Stimulated activated CD8-positive, alpha-beta memory T cell treated with anti-CD3 and anti-CD28 coated beads, Interleukin-15, amount 100 ng/mL, for 48 hours (primary cell): ENCODE measurements at regions not wholly inside any gene's neighbourhood (a gene's known extent, or its start where the extent isn't known, plus 50 kb on each side); places are given as distances from the start of the nearest gene placed in this dataset.
"Not testable (repeated sequence)": the region's sequence is repeated elsewhere in the genome, so short reads cannot be mapped to it uniquely, and the experiment has no call there.

Source experiments
- DNase-seq, 2 donors: peaks; one replicate each; pipeline ENCODE4 v3.0.0-alpha.2; 2020; ENCODE audit warnings: low read depth in 2 of 2

GRCh38 chr15:77839970-77840905, 207.5 kb upstream of the LINGO1 start:
- no peak for DNase-seq

DNA sequence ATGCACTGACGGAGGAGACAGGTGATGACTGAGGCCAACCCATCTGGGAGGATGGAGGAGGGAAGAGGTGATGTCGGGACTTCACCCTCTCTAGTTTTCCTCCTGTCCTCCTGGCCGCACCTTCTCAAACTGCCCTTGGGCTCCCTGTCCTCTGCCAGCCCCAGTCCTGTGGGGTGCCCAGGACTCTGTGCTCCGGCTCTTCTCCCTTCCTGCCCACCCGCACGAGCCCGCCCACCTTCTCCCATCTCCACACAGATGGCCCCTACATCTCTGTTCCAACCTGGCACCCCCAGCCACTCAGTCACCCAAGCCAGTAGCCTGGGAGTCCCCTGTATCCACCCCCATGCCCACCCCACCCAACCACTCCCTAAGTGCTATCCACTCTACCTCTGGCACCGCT, 206.7 kb upstream of the LINGO1 start:
- DNase-seq = no peak

DNA sequence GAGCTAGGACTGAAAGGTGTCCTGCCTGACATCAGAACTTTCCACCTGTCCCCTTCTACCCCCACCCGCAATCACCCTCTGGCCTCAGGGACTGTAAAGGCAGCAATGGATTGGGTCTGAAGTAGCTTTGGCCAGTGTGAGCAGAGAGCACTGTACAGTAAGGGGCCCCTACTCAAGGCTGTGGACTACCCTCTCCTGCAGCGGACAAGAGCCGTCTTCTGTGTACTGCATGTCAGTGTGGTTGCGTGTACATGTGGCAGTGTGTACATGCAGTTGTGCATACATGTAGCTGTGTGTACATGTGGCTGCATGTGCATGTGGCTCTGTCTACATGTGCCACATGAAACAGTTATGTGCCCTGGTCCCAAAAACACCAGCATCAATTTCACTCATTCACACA, 205.9 kb upstream of the LINGO1 start:
- no peak for DNase-seq

DNA sequence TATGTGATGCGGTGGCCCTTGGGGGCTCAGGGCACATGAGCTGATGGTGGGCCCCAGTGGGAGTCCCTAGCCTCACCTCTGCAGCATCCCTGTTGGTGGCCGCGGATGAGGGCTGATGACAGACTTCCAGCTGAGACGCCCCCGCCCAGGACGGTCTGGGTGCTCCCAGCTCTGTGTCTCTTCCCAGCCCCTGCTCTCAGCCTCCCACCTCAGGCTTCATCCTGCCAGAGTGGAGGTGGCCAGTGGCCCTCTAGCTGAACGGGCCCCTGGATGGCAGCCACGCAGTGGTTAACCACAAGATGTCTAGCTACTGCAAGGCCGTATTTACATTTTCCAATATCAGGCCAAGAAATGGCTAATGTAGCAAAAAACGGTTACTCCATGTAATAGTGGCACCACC, 205.3 kb upstream of the LINGO1 start:
- no peak for DNase-seq

DNA sequence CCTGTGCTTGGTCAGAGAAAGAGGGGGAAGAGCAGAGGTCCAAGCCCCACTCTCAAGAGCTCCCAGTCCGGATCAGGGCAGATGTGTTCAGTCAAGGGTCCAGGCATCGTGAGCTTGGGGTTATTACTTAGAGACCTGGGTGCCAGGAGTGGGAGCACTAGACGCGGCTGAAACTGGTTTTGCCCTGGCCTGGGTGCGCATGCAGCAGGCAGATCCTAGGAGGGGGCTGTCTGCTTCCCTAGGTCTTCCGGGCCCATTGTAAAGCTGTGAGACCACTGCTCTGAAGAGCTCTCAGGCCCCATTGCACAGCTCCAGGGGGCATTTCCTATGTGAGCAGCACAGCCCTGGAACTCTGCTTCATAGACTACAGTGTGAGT, 204.9 kb upstream of the LINGO1 start:
- DNase-seq = no peak

- DNase-seq = no peak
Measured at GRCh38 chr15:77836906-77837648, 204.4 kb upstream of the LINGO1 start.

DNA sequence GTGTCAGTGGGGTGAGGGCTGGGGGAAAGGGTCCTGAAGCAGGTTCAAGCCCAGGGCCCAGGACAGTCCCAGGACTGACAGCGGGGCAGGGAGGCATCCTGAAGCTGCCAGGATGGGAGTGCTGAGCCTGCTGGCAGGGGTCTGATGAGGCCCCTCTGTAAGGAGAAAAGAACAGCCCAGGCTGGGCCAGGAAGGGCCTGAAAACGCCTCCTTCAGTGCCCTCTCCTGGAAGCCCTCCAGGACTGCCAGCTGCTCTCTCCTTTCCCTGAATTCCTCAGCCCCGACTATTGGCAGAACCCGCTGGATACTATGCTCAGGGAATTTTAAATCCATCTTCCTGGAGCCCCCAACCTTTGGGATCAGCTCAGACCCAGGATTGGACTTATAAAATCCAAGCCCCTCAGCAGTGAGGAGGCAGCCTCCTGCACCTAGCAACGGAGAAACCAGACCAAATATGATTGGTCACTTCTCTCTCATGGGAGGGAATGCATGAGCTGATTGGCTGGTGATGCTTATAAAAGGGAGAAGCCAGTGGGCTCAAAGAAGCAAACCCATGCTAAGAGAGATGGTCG, 203.5 kb upstream of the LINGO1 start:
- no peak for DNase-seq

DNA sequence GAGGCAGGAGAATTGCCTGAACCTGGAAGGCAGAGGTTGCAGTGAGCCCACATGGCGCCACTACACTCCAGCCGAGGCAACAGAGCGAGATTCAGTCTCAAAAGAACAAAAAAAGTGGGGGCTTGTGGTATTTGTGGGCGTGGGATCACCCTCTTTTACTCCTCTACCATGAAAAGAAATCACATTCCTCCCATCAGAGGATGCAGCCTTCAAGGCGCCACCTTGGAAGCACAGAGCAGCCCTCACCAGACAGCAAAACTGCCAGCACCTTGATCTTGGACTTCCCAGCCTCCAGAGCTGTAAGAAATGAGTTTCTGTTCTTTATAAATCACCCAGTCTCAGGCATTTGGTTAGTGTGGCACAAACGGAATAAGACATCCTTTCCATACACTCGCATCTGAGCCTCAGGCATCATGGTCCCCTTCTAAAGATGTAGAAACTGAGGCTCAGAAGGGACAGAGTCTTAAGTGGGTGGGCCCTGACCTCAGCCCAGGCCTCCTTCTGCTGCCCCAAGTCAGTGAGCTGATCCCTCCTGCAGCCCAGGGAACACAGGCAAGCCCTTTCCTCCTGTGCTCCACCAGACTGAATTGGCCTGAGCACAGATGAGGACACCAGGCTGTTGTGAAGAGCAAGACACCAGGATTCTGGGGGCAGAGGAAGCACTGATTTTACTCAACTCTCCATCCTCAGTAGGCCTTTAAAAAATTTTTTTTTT, 201.7 kb upstream of the LINGO1 start:
- no peak for DNase-seq

GRCh38 chr15:77832874-77833273, 200.2 kb upstream of the LINGO1 start:
- no peak for DNase-seq

- no peak for DNase-seq
Measured at GRCh38 chr15:77831986-77832385, 199.3 kb upstream of the LINGO1 start.

DNA sequence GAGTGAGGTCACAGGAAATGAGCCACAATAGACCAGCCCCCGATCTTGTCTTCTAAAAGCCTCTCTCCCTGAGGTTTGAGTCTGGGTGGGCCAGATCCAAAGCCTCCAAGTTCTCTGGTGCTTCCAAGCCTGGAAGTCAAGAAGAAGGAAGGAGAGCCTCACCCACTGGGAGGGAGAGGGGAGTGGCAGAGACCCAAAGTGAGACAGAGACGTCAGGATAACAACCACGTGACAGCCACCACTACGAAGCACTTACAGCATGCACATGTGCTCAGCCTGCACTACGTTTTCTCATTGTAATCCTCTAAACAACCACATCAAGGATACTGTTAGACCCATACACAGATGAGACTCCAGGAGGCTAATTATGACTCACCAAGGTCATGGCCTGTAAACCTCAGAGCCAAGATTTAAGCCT, 197.3 kb upstream of the LINGO1 start:
- DNase-seq = no peak

GRCh38 chr15:77829331-77829730, 196.6 kb upstream of the LINGO1 start:
- DNase-seq = not testable (repeated sequence)

DNA sequence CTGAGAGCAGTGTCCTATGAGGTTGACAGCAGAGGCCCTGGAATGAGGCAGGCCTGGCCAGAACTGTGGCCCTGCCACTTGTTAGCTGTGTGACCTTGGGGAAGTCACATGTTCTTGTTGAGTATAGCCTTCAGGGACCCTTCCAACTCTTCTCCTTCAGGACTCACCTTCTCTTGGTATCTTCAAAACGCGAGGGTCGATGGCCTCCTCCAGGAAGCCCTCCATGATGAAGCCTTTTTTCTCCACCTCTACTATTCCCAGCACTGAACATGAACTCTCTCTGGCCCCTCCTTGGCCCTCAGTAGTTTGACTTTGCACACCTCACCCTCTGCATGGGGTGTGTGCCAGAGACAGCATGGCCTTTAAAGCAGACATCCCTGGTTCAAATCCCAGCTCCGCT, 195.1 kb upstream of the LINGO1 start:
- DNase-seq = no peak

- no peak for DNase-seq
Measured at GRCh38 chr15:77826006-77826695, 193.4 kb upstream of the LINGO1 start.

DNA sequence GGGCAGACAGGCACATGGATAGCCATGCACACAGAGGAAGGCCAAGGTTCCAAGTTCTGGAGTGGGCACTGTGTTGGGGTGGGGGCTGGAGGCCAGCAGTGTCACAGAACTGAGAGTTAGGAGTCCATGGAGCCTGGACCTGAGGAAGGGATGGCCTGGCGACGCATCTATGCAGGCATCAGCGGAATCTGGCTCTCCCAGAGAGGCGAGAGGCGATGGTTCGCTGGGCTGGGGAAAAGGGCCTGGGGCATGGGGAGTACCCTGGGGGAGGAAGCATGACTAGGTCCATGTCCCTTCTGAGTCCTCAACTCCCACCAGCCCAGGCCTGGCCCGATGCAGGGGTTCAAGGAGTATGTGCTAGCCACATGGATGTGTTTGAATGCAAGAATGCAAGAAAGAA, 192.8 kb upstream of the LINGO1 start:
- no peak for DNase-seq

GRCh38 chr15:77825252-77825542, 192.5 kb upstream of the LINGO1 start:
- no peak for DNase-seq

DNA sequence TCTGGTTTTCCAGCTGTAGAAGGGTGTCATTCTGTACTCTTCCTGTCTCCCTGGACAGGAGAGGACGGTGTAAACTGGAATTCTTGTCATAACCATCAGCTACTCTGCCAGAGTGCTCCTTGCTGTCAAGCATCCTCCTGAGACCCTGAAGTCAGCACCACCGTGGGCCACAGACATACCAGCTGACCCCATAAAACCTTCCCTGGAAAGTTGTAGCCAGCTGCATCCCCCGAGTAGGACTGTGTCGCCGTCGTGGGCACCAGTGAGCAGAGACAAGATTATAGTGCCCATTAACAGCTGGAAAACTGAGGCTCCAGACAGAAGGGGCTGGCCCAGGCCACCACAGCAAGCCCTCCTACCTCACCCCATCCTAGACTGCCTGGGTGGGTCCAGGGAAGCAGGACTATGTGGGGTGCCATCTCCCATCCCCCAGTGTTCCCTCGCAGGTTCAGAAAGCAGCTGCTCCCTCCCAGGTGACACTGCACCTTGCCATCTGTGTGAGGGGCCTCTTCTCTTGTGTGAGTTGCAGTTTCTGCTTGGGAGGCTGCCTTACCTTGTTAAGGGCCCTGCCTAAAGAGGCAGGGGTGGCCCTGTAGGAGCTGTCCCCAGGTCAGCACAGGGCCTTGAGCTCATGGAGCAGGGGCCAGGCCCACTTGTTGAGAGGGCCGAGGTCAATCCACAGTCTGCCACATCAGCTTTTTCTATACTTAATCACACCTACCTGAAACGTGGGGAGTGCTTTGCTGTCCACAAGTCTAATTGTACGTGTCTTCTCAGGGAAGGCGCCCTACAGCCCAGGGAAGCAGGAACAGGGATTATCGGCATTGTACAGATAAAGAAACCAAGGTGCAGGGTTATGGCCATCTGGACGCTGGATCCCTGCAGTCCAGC, 191.9 kb upstream of the LINGO1 start:
- no peak for DNase-seq

DNA sequence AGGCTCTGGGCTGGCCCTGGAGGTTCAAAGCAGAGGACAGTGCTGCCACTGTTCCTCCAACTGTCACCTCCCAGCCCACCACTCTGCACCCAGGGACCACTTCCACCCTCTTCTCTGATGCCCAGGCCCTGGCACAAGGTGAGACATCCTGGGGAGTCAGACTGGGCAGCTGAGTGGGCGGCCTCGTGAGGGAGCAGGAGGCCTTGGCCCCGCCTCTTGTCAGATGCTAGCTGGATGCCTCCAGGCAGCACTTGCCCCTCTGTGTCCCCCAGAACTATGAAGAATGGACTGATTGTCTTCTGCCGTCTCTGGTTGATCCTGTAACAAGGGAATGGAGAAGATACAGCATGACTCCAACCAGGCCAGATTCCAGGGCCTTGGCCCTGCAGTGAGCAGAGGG, 191.0 kb upstream of the LINGO1 start:
- no peak for DNase-seq

- no peak for DNase-seq
Measured at GRCh38 chr15:77822631-77823230, 190.0 kb upstream of the LINGO1 start.

DNA sequence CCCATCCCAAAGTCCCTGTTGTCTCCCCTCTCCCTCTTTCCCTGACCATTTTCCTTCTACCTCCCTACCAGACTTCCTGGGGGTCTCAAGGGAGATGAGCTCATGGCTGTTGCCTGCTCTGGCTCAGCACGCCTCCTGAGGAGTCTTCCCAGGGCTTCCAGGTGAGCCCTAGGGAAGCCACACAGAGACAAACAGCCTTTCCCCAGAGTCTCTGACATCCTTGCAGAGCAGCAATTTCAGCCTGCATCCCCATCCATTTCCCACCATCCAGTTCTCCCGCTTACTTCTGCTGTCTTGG, 189.2 kb upstream of the LINGO1 start:
- DNase-seq = no peak
